Neuronal stem cell (in vitro differentiated cells): ENCODE measurements at regions not wholly inside any gene's neighbourhood (a gene's known extent, or its start where the extent isn't known, plus 50 kb on each side); places are given as distances from the start of the nearest gene placed in this dataset.

ENCODE experiments used
- DNase-seq: peaks from one replicate; pipeline ENCODE4 v3.0.0-alpha.2; 2013; ENCODE audit warnings: low spot score
- H2AFZ ChIP-seq: one replicate; pipeline ENCODE4 v1.6.1; 2013; ENCODE audit warnings: mild to moderate bottlenecking, low read length, inconsistent platforms
- H2AK5ac ChIP-seq: 2 replicates; pipeline ENCODE4 v1.6.1; 2013; ENCODE audit warnings: low read depth, mild to moderate bottlenecking, inconsistent platforms, low read length, moderate library complexity, mixed read lengths
- H2BK120ac ChIP-seq: 2 replicates; pipeline ENCODE4 v1.6.1; 2013; ENCODE audit warnings: low read depth, mild to moderate bottlenecking, inconsistent platforms, low read length, moderate library complexity, mixed read lengths
- H2BK12ac ChIP-seq: one replicate; pipeline ENCODE4 v1.6.1; 2013; ENCODE audit warnings: low read length, inconsistent platforms
- H2BK15ac ChIP-seq: 2 replicates; pipeline ENCODE4 v1.6.1; 2013; ENCODE audit warnings: mild to moderate bottlenecking, low read length, inconsistent platforms, mixed read lengths
- H2BK5ac ChIP-seq: one replicate; pipeline ENCODE4 v1.6.1; 2013; ENCODE audit warnings: inconsistent platforms, mild to moderate bottlenecking, low read length, moderate library complexity
- H3K14ac ChIP-seq: one replicate; pipeline ENCODE4 v1.6.1; 2013; ENCODE audit warnings: low read length, inconsistent platforms
- H3K18ac ChIP-seq: 2 replicates; pipeline ENCODE4 v1.6.1; 2013; ENCODE audit warnings: low read length, inconsistent platforms
- H3K23ac ChIP-seq: 2 replicates; pipeline ENCODE4 v1.6.1; 2013; ENCODE audit warnings: low read depth, mild to moderate bottlenecking, mixed read lengths, low read length, inconsistent platforms; ENCODE audit not compliant: poor library complexity
- H3K27ac ChIP-seq: replicated peaks from 3 replicates; pipeline ENCODE4 v1.5.1; 2013; ENCODE audit warnings: low read length, inconsistent platforms
- H3K27me3 ChIP-seq, 3 experiments: 2 replicates each; pipeline ENCODE4 v1.6.1; 2013; ENCODE audit warnings: low read length in 3 of 3, mild to moderate bottlenecking in 2 of 3, inconsistent platforms in 1 of 3, low read depth in 1 of 3, mixed read lengths in 1 of 3, moderate library complexity in 1 of 3; ENCODE audit not compliant: control insufficient read depth in 3 of 3, insufficient read depth in 3 of 3
- H3K36me3 ChIP-seq, 2 donors: replicated peaks in 1 of 2; 2 replicates each; pipeline ENCODE4 v1.6.1; 2013; ENCODE audit warnings: low read length in 2 of 2; ENCODE audit not compliant: control insufficient read depth in 2 of 2, insufficient read depth in 2 of 2
- H3K4ac ChIP-seq: 2 replicates; pipeline ENCODE4 v1.6.1; 2013; ENCODE audit warnings: inconsistent platforms, mild to moderate bottlenecking, low read length, moderate library complexity
- H3K4me1 ChIP-seq, 2 donors: 1 replicate in 1 of 2; 2 replicates in 1 of 2; pipeline ENCODE4 v1.6.1; 2013; ENCODE audit warnings: low read length in 2 of 2, low read depth in 1 of 2; ENCODE audit not compliant: control insufficient read depth in 2 of 2, insufficient read depth in 1 of 2
- H3K4me2 ChIP-seq: one replicate; pipeline ENCODE4 v1.6.1; 2013; ENCODE audit warnings: mild to moderate bottlenecking, low read length, inconsistent platforms; ENCODE audit not compliant: insufficient read depth, poor library complexity, severe bottlenecking
- H3K4me3 ChIP-seq, 2 donors: 2 replicates each; pipeline ENCODE4 v1.5.1; 2013; ENCODE audit warnings: low read length in 2 of 2, mild to moderate bottlenecking in 2 of 2, inconsistent platforms in 1 of 2, moderate library complexity in 1 of 2
- H3K79me1 ChIP-seq: one replicate; pipeline ENCODE4 v1.6.1; 2013; ENCODE audit warnings: low read depth, mild to moderate bottlenecking, inconsistent platforms, low read length, moderate library complexity
- H3K9ac ChIP-seq: one replicate; pipeline ENCODE4 v1.6.1; 2013; ENCODE audit warnings: mild to moderate bottlenecking, low read depth, low read length, inconsistent platforms; ENCODE audit not compliant: poor library complexity
- H3K9me3 ChIP-seq, 2 donors: replicated peaks in 1 of 2; 2 replicates each; pipeline versions ENCODE3 to v1.6.1; 2013; ENCODE audit warnings: low read length in 2 of 2, mild to moderate bottlenecking in 2 of 2, inconsistent platforms in 1 of 2, low read depth in 1 of 2, mixed read lengths in 1 of 2, moderate library complexity in 1 of 2; ENCODE audit not compliant: control insufficient read depth in 2 of 2, insufficient read depth in 1 of 2
- H4K8ac ChIP-seq: one replicate; pipeline ENCODE4 v1.6.1; 2013; ENCODE audit warnings: low read depth, mild to moderate bottlenecking, inconsistent platforms, low read length, moderate library complexity
- H4K91ac ChIP-seq: one replicate; pipeline ENCODE4 v1.6.1; 2013; ENCODE audit warnings: low read length, low read depth, mild to moderate bottlenecking, inconsistent platforms; ENCODE audit not compliant: poor library complexity
- WGBS, 2 donors: extraction: QIAGEN DNeasy Blood & Tissue Kit; methylation state at CpG; one replicate each; pipeline ENCODE4 v1.1.7; 2013; ENCODE audit warnings: missing lambda C conversion rate in 2 of 2, mixed read lengths in 1 of 2; ENCODE audit not compliant: insufficient read length in 2 of 2, insufficient replicate concordance in 1 of 2; ENCODE audit errors: extremely low coverage in 2 of 2; 5-methylcytosine and 5-hydroxymethylcytosine counted together

GRCh38 chr13:21813110-21813509 lies 142.2 kb downstream of the FGF9 start:
- no peak overlapping the region for H2BK15ac ChIP-seq
- H2AFZ ChIP-seq = no peak overlapping the region
- H2BK12ac ChIP-seq = no peak overlapping the region
- WGBS, 2 donors = no CpG with 5 or more reads among the region's 4 CpGs
- H3K9me3 ChIP-seq = no peaks in the 10 kb centered on the region
- DNase-seq = no peak
- no peak overlapping the region for H2BK5ac ChIP-seq
- H3K4me1 ChIP-seq = peaks cover 0 to 4% of the 10 kb centered on the region in 2 donors
- H3K14ac ChIP-seq = no peak overlapping the region
- no peaks in the 10 kb centered on the region for H3K79me1 ChIP-seq
- H3K23ac ChIP-seq = no peak overlapping the region
- no peak overlapping the region for H3K4me3 ChIP-seq
- no peak overlapping the region for H3K9ac ChIP-seq
- H2AK5ac ChIP-seq = no peak overlapping the region
- no peak overlapping the region for H3K27ac ChIP-seq
- no peak overlapping the region for H3K4me2 ChIP-seq
- H4K91ac ChIP-seq = no peak overlapping the region
- H4K8ac ChIP-seq = no peak overlapping the region
- H2BK120ac ChIP-seq = no peak overlapping the region
- H3K18ac ChIP-seq = no peak overlapping the region
- no peak overlapping the region for H3K4ac ChIP-seq
- H3K36me3 ChIP-seq = no peaks in the 10 kb centered on the region
- no peaks in the 10 kb centered on the region for H3K27me3 ChIP-seq

DNA sequence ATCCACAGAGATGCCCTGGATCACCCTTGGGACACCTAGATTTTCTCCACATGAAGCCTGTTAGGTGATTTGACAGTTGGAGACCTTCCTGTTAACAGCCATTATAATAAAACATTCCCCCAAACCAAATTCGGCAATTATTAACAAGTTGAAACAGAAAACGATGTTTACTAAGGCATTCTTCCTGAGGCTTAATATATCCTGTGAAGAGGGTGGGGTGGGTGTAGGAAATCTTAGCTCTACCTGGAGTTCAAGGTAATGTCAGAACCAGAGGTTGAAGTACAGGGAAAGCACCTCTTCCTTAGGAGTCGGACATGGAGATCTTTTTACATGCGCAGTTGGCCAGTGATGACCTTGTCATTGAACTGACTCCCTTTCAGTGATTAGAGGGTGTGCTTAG lies 143.0 kb downstream of the FGF9 start:
- no peak overlapping the region for H3K14ac ChIP-seq
- H3K4me2 ChIP-seq = no peak overlapping the region
- H4K91ac ChIP-seq = no peak overlapping the region
- no CpG with 5 or more reads among the region's 4 CpGs for WGBS, 2 donors
- no peak overlapping the region for H4K8ac ChIP-seq
- H2BK5ac ChIP-seq = no peak overlapping the region
- no peaks in the 10 kb centered on the region for H3K79me1 ChIP-seq
- no peaks in the 10 kb centered on the region for H3K27me3 ChIP-seq
- no peak overlapping the region for H2BK120ac ChIP-seq
- no peak overlapping the region for H2AFZ ChIP-seq
- no peak overlapping the region for H3K27ac ChIP-seq
- H3K36me3 ChIP-seq = no peaks in the 10 kb centered on the region
- H2AK5ac ChIP-seq = no peak overlapping the region
- H2BK12ac ChIP-seq = no peak overlapping the region
- H3K4ac ChIP-seq = no peak overlapping the region
- H3K9ac ChIP-seq = no peak overlapping the region
- H3K18ac ChIP-seq = no peak overlapping the region
- no peaks in the 10 kb centered on the region for H3K9me3 ChIP-seq
- no peak overlapping the region for H3K23ac ChIP-seq
- no peak for DNase-seq
- H3K4me1 ChIP-seq = peaks cover 0 to 4% of the 10 kb centered on the region in 2 donors
- H3K4me3 ChIP-seq = no peak overlapping the region
- H2BK15ac ChIP-seq = no peak overlapping the region

DNA sequence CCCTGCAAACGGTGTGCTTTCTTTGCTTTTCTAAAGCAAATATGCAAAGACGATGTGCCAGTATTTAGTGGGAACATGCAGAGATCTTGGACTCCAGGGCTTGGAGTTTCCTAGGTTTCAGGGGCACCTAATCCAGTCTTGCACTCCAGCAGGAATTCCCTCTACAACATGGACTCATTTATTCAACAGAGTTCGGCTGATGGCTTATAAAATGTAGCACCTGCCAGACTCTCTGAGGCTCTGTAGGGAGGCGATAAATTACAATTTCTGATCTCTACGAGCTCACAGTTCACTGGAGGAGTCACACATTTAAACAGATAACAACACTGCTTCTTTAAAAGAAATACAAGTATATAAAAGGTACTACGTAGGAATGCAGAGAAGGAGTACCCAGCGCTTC lies 143.7 kb downstream of the FGF9 start:
- Histone ChIP-seq H3K36me3 (no peaks in the 10 kb centered on the region), H3K14ac (no peak overlapping the region), H3K4ac (no peak overlapping the region), H3K27me3 (no peaks in the 10 kb centered on the region), H3K4me1 (peaks cover 0 to 4% of the 10 kb centered on the region in 2 donors), H2BK15ac (no peak overlapping the region), H2BK12ac (no peak overlapping the region), H2AFZ (no peak overlapping the region), H3K9ac (no peak overlapping the region), H2BK120ac (no peak overlapping the region), H4K91ac (no peak overlapping the region), H3K9me3 (no peaks in the 10 kb centered on the region), H3K4me2 (no peak overlapping the region), H2BK5ac (no peak overlapping the region), H3K27ac (no peak overlapping the region), H3K79me1 (no peaks in the 10 kb centered on the region), H2AK5ac (no peak overlapping the region), H3K18ac (no peak overlapping the region), H3K23ac (no peak overlapping the region), H4K8ac (no peak overlapping the region), H3K4me3 (no peak overlapping the region)
- no peak for DNase-seq
- no CpG with 5 or more reads among the region's 7 CpGs for WGBS, 2 donors

- H3K23ac ChIP-seq = no peak overlapping the region
- WGBS, 2 donors = no CpG with 5 or more reads among the region's 25 CpGs
- no peak for DNase-seq
These were observed 147.0 kb downstream of the FGF9 start for GRCh38 chr13:21817878-21818277.

More at GRCh38 chr13:21817878-21818277, 147.0 kb downstream of the FGF9 start:
- Histone ChIP-seq H3K14ac (no peak overlapping the region), H2BK12ac (peak overlapping the region; percentile 51), H3K9ac (no peak overlapping the region), H3K4ac (no peak overlapping the region), H3K4me3 (no peak overlapping the region), H3K4me2 (no peak overlapping the region), H2AFZ (no peak overlapping the region), H2AK5ac (peak overlapping the region; percentile 10), H3K18ac (peak overlapping the region; percentile 83), H2BK120ac (no peak overlapping the region), H3K79me1 (no peaks in the 10 kb centered on the region), H3K9me3 (no peaks in the 10 kb centered on the region), H2BK15ac (peak overlapping the region; percentile 87), H4K8ac (no peak overlapping the region), H4K91ac (no peak overlapping the region), H3K27ac (no peak overlapping the region), H3K27me3 (no peaks in the 10 kb centered on the region), H3K36me3 (no peaks in the 10 kb centered on the region), H3K4me1 (no peaks in the 10 kb centered on the region), H2BK5ac (no peak overlapping the region)
